ENCODE measurements at regions not wholly inside any gene's neighbourhood (a gene's known extent, or its start where the extent isn't known, plus 50 kb on each side); places are given as distances from the start of the nearest gene placed in this dataset.

- no peak for DNase-seq (ENCODE audit: low read depth in 1 of 2, low spot score in 1 of 2)
Measured at GRCh38 chr9:18333157-18333556, 140.8 kb upstream of the ADAMTSL1 start.

- no peak for DNase-seq (ENCODE audit: low read depth in 1 of 2, low spot score in 1 of 2)
Measured at GRCh38 chr9:18335825-18336224, 138.1 kb upstream of the ADAMTSL1 start.

DNA sequence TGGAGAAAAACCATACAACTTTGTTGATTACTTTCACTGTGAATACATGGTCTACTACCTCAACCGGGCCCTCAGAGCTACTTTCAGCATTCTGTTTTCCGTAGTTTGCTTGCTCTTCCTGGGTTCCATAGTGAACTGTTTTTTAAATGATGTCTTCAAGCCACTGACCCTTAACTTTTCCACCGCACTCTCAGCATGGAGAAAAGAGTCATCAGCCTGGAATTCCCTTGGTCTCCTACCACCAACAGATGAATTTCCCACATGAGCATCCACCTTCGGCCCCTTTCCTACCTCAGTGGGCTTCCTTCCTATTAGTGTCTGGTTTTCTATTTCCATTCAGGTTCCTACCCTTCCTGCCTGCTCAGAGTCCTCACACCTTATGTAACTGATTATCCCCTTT is 135.9 kb upstream of the ADAMTSL1 start:
- DNase-seq (ENCODE audit: low read depth in 1 of 2, low spot score in 1 of 2), result no peak

DNA sequence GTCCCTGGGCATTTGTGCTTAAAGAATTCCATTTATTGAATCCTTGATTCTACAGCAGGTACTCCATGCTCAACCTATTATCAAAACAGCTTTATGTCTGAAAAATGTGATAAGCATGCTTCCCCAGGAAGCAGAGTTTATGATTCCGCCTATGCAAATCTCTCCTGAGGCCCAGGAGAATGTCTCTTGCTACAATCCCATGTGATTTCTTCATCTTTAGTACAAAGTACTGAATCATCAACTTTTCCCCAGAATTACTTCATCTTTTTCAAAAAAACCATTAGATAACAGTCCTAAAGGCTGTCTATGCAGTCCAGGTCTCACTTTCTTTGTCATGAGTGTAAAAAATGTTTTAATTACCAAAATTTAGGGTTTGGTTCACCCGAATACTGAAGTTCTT is 130.2 kb upstream of the ADAMTSL1 start:
- DNase-seq (ENCODE audit: low read depth in 1 of 2, low spot score in 1 of 2), result no peak

GRCh38 chr9:18346745-18347144 is 127.2 kb upstream of the ADAMTSL1 start:
- no peak for DNase-seq (ENCODE audit: low read depth in 1 of 2, low spot score in 1 of 2)

GRCh38 chr9:18347386-18348082 is 126.4 kb upstream of the ADAMTSL1 start:
- no peak for DNase-seq (ENCODE audit: low read depth in 1 of 2, low spot score in 1 of 2)

DNA sequence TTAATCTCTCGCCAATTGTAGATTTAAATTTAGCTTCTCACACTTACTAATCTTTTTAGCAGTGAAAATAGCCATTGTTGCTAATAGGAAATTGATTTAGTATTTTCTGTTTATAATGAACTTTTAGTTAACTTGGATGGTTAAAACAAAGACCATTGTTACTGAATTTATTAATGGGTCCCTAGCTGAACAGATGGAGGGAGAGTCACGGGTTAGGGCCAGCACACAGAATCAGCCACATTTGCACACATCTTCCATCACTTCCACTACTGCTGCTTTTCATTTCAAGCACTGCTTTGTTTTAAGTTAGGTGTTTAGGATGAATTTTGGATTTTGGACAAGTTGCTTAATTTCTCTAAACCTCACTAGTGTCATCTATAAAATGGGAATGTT is 125.9 kb upstream of the ADAMTSL1 start:
- DNase-seq (ENCODE audit: low read depth in 1 of 2, low spot score in 1 of 2), result no peak

DNA sequence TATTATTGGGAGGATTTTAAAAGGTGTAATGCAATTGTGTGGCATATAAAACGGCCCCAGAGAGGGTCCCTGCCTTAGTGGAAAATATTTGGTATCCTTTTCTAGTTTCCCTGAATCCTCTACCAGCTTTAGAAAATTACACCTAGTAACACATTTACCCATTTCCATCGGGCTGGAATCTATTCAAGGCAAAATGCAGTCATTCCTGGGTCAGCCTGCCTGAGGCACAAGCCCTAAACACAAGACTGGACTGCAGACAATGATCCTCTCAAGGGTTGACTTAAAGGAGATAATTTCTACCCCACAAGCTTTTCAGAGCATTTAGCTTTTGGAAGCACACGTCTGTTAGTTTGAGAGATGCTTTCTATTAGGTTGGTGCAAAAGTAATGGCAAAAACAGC is 124.4 kb upstream of the ADAMTSL1 start:
- DNase-seq (ENCODE audit: low read depth in 1 of 2, low spot score in 1 of 2), result no peak

GRCh38 chr9:18350036-18350435 is 123.9 kb upstream of the ADAMTSL1 start:
- DNase-seq (ENCODE audit: low read depth in 1 of 2, low spot score in 1 of 2), result no peak

GRCh38 chr9:18350995-18351595 is 122.9 kb upstream of the ADAMTSL1 start:
- no peak for DNase-seq (ENCODE audit: low read depth in 1 of 2, low spot score in 1 of 2)

DNA sequence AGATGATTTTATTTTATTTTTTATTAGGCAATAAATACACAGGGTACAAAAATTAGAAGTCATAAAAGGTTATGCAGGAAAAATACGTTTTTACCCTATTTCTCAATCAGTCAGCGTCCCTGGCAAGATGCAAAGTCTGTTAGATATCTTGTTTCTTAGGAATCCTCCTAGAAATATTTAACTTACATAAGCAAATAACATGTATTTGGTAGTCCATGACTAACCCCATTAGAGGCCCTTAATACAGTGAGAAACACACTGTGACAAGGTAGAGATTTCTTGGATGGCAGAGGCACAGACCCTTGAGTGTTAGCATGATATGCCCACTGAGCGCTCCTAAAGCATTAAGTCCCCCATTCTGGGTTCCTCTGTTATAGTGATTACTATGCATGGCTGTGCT is 121.2 kb upstream of the ADAMTSL1 start:
- DNase-seq (ENCODE audit: low read depth in 1 of 2, low spot score in 1 of 2), result no peak

- no peak for DNase-seq (ENCODE audit: low read depth in 1 of 2, low spot score in 1 of 2)
Measured at GRCh38 chr9:18353473-18353872, 120.5 kb upstream of the ADAMTSL1 start.

- no peak for DNase-seq (ENCODE audit: low read depth in 1 of 2, low spot score in 1 of 2)
Measured at GRCh38 chr9:18357321-18357720, 116.6 kb upstream of the ADAMTSL1 start.

DNA sequence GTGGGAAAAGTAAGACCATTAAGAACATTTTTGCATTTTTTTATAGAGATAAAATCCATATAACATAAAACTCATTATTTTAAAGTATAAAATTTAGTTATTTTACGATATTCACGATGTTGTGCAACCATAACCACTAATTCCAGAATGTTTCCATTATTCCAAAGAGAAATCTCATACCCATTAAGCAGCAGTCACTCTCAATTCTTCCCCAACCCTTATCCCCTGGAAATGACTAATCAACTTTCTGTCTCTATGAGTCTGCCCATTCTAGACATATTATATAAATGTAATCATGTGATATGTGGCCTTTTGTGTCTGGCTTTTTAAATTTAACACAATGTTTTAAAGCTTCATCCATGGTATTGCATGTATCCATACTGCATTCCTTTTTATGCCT is 115.6 kb upstream of the ADAMTSL1 start:
- no peak for DNase-seq (ENCODE audit: low read depth in 1 of 2, low spot score in 1 of 2)

DNA sequence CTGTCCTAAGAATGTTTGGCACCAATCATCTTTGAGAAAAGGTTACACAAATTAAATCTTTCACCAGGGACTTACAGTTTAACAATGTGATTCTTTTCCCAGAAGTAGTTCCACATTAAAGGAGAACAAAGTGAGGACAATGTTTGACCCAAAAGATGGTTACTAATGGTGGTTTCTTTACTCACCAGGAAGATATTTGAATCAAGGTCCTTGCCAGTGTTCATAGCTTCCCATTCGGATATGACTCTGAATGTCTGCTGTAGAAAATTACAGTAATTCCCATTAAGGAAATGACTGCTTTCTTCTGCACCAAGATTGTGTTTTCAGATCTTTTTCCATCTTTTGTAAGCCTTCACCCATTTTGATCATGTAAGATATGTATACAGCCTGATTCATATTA is 114.6 kb upstream of the ADAMTSL1 start:
- no peak for DNase-seq (ENCODE audit: low read depth in 1 of 2, low spot score in 1 of 2)

GRCh38 chr9:18360005-18360404 is 113.9 kb upstream of the ADAMTSL1 start:
- DNase-seq (ENCODE audit: low read depth in 1 of 2, low spot score in 1 of 2), result no peak

GRCh38 chr9:18361646-18362045 is 112.3 kb upstream of the ADAMTSL1 start:
- no peak for DNase-seq (ENCODE audit: low read depth in 1 of 2, low spot score in 1 of 2)

DNA sequence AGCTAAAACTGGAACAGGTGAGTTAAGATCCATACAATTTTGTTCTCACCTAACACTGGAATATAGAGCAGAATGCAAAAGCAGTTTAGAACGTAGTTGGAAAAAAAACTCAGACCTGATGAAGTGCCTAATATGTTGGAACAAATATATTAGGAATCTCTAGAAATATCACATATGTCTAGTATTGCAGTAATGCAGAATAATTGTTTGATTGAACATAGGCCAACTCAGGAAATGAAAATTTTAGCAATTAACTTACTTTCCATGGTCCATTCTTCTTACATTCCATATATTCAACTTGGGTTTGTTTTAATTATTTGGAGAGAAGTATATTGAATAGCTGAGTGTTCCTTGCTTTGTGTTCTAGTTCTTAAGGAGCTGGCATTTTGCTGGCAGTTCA is 111.8 kb upstream of the ADAMTSL1 start:
- DNase-seq (ENCODE audit: low read depth in 1 of 2, low spot score in 1 of 2), result no peak

GRCh38 chr9:18362901-18363685 is 110.9 kb upstream of the ADAMTSL1 start:
- DNase-seq (ENCODE audit: low read depth in 1 of 2, low spot score in 1 of 2), result no peak

DNA sequence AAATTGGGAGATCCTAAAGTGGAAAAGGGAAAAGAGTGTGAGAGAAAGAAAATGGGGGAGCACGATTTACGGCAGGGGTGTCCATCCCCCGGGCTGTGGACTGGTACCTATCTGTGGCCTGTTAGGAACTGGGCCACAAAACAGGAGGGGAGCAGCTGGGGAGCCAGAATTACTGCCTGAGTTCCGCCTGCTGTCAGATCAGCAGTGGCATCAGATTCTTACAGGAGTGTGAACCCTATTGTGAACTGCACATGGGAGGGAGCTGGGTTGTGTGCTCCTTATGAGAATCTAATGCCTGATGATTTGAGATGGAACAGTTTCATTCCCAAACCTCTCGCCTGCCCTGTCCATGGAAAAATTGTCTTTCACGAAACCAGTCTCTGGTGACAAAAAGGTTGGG is 108.3 kb upstream of the ADAMTSL1 start:
- no peak for DNase-seq (ENCODE audit: low read depth in 1 of 2, low spot score in 1 of 2)

GRCh38 chr9:18366184-18366583 is 107.8 kb upstream of the ADAMTSL1 start:
- DNase-seq (ENCODE audit: low read depth in 1 of 2, low spot score in 1 of 2), result no peak

DNA sequence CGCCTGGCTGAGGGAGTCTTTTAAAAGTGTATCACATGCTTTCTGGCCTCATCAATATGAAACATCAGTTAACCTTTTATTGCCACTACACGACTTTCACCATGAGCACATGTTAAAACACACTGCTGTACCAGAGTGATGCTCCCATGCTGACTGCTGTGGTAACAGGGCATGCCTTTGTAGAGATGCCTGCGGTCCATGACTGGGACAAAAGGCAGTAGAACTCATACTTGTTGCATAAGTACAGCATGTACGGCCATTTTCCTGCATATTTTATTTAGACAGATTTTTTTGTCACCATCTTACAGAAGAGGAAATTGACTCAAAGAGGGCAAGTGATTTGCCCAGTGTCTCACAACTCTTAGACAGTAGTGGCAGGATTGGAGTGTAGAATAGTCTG is 105.7 kb upstream of the ADAMTSL1 start:
- no peak for DNase-seq (ENCODE audit: low read depth in 1 of 2, low spot score in 1 of 2)
